ENCODE measurements at regions not wholly inside any gene's neighbourhood (a gene's known extent, or its start where the extent isn't known, plus 50 kb on each side); places are given as distances from the start of the nearest gene placed in this dataset.

- H3K27me3 ChIP-seq (ENCODE audit: insufficient read depth, low read length) = 0 out of 2 replicates have a peak, but pooled peaks cover 6% of the 10 kb centered on the region
- no peak overlapping the region for H3K9ac ChIP-seq (ENCODE audit: low read length)
- no peaks in the 10 kb centered on the region for H3K4me1 ChIP-seq (ENCODE audit: control insufficient read depth in 1 of 2, insufficient read depth in 2 of 2, low read length in 2 of 2)
- H4K20me1 ChIP-seq (ENCODE audit: insufficient read depth) = no peaks in the 10 kb centered on the region
- H3K4me2 ChIP-seq (ENCODE audit: low read length) = no peak overlapping the region
- TF ChIP-seq CEBPB (IDR thresholded peaks at IDR 0.05; ENCODE audit: low read depth) = no peak
- no peak for TF ChIP-seq POLR2A (IDR thresholded peaks at IDR 0.05; ENCODE audit: borderline replicate concordance, extremely low read depth, insufficient read depth, insufficient read length)
- TF ChIP-seq RAD21 (IDR thresholded peaks at IDR 0.05; ENCODE audit: low read depth) = no peak
- no peak for TF ChIP-seq POLR2AphosphoS5 (IDR thresholded peaks at IDR 0.05; ENCODE audit: low read depth, low read length)
- TF ChIP-seq CTCF (IDR thresholded peaks at IDR 0.05 in 2 of 3, conservative IDR thresholded peaks at IDR 0.05 in 1 of 3; ENCODE audit: borderline replicate concordance in 1 of 3, insufficient read depth in 1 of 3, low read depth in 2 of 3, low read length in 2 of 3) = no peak
- DNase-seq (ENCODE audit: low read depth, low spot score) = no peak
- CTCF ChIA-PET = no interaction called here
- H3K36me3 ChIP-seq (ENCODE audit: control insufficient read depth in 1 of 2, insufficient read depth in 2 of 2, low read length in 2 of 2) = no peaks in the 10 kb centered on the region
- no TSS peak for BruUV-seq (replicated peaks)
- POLR2A ChIA-PET = no interaction called here
- no peak overlapping the region for H3K4me3 ChIP-seq (replicated peaks in 1 of 2; ENCODE audit: low read depth in 1 of 2, low read length in 2 of 2)
- H3K27ac ChIP-seq (ENCODE audit: low read depth, low read length) = no peak overlapping the region
- H3K9me3 ChIP-seq (ENCODE audit: control insufficient read depth in 1 of 2, insufficient read depth in 1 of 2, low read depth in 1 of 2, low read length in 2 of 2) = no peaks in the 10 kb centered on the region
- intact Hi-C loops (cut with micrococcal nuclease) = no loop called here
- ATAC-seq = no peak
- H2AFZ ChIP-seq (ENCODE audit: low read depth, low read length, poor library complexity, severe bottlenecking) = no peak overlapping the region
- no peaks in the 10 kb centered on the region for H3K79me2 ChIP-seq (ENCODE audit: insufficient read depth, low read length)
- no peaks in the 10 kb centered on the region for H3K9me2 ChIP-seq (ENCODE audit: insufficient read depth)
- RAD21 ChIA-PET (ENCODE audit: low non-redundant PET in 1 of 2, low total read pairs in 2 of 2, uncharacterized antibody in 2 of 2, unreplicated experiment in 2 of 2) = no interaction called here
These were observed 128.5 kb upstream of the CACNA1E start for GRCh38 chr1:181354865-181355264.

- Histone ChIP-seq H3K4me2 (ENCODE audit: low read length) (no peak overlapping the region), H3K27ac (ENCODE audit: low read depth, low read length) (no peak overlapping the region), H3K4me3 (replicated peaks in 1 of 2; ENCODE audit: low read depth in 1 of 2, low read length in 2 of 2) (no peak overlapping the region), H3K4me1 (ENCODE audit: control insufficient read depth in 1 of 2, insufficient read depth in 2 of 2, low read length in 2 of 2) (no peaks in the 10 kb centered on the region), H3K36me3 (ENCODE audit: control insufficient read depth in 1 of 2, insufficient read depth in 2 of 2, low read length in 2 of 2) (no peaks in the 10 kb centered on the region), H3K9me3 (ENCODE audit: control insufficient read depth in 1 of 2, insufficient read depth in 1 of 2, low read depth in 1 of 2, low read length in 2 of 2) (no peaks in the 10 kb centered on the region), H3K9ac (ENCODE audit: low read length) (no peak overlapping the region), H3K9me2 (ENCODE audit: insufficient read depth) (no peaks in the 10 kb centered on the region), H3K79me2 (ENCODE audit: insufficient read depth, low read length) (no peaks in the 10 kb centered on the region), H2AFZ (ENCODE audit: low read depth, low read length, poor library complexity, severe bottlenecking) (no peak overlapping the region), H3K27me3 (ENCODE audit: insufficient read depth, low read length) (0 out of 2 replicates have a peak, but pooled peaks cover 6% of the 10 kb centered on the region), H4K20me1 (ENCODE audit: insufficient read depth) (no peaks in the 10 kb centered on the region)
- ChIA-PET CTCF (no interaction called here), RAD21 (ENCODE audit: low non-redundant PET in 1 of 2, low total read pairs in 2 of 2, uncharacterized antibody in 2 of 2, unreplicated experiment in 2 of 2) (no interaction called here), POLR2A (no interaction called here)
- DNase-seq (ENCODE audit: low read depth, low spot score) (no peak), ATAC-seq (no peak)
- intact Hi-C loops (cut with micrococcal nuclease) = no loop called here
- BruUV-seq (replicated peaks) = no TSS peak
- no peak for TF ChIP-seq ZNF274 (IDR thresholded peaks at IDR 0.05; ENCODE audit: low read depth, low read length)
- TF ChIP-seq RAD21 (IDR thresholded peaks at IDR 0.05; ENCODE audit: low read depth) = no peak
- TF ChIP-seq CEBPB (IDR thresholded peaks at IDR 0.05; ENCODE audit: low read depth) = no peak
- TF ChIP-seq EZH2 (IDR thresholded peaks at IDR 0.05) = no peak
- TF ChIP-seq REST (IDR thresholded peaks at IDR 0.05; ENCODE audit: low read depth) = no peak
- no peak for TF ChIP-seq MAX (IDR thresholded peaks at IDR 0.05)
- TF ChIP-seq SP1 (IDR thresholded peaks at IDR 0.05; ENCODE audit: low read depth) = no peak
- no peak for TF ChIP-seq ZFX (IDR thresholded peaks at IDR 0.05)
- TF ChIP-seq SIN3A (IDR thresholded peaks at IDR 0.05; ENCODE audit: low read depth) = no peak
- no peak for TF ChIP-seq POLR2AphosphoS5 (IDR thresholded peaks at IDR 0.05; ENCODE audit: low read depth, low read length)
- no peak for TF ChIP-seq POLR2A (IDR thresholded peaks at IDR 0.05; ENCODE audit: borderline replicate concordance, extremely low read depth, insufficient read depth, insufficient read length)
- TF ChIP-seq ELF1 (IDR thresholded peaks at IDR 0.05; ENCODE audit: borderline replicate concordance, low read depth) = no peak
These were observed 126.6 kb upstream of the CACNA1E start for GRCh38 chr1:181356505-181357340.
